ENCODE measurements at regions not wholly inside any gene's neighbourhood (a gene's known extent, or its start where the extent isn't known, plus 50 kb on each side); places are given as distances from the start of the nearest gene placed in this dataset.

GRCh38 chr18:38944446-38945024, 1378.9 kb upstream of the CELF4 start:
- Histone ChIP-seq H3K79me1 (ENCODE audit: low read depth, low read length) (no peaks in the 10 kb centered on the region), H2AFZ (ENCODE audit: low read length) (no peak overlapping the region), H4K91ac (replicated peaks; ENCODE audit: insufficient read length, low read length) (no peak overlapping the region), H3K23ac (ENCODE audit: insufficient read length) (no peak overlapping the region), H3K18ac (ENCODE audit: extremely low read depth, low read length) (no peak overlapping the region), H3K27me3 (replicated peaks in 1 of 4; ENCODE audit: control insufficient read depth in 3 of 4, extremely low read depth in 1 of 4, insufficient read depth in 3 of 4, low read length in 3 of 4) (no peaks in the 10 kb centered on the region), H3K56ac (replicated peaks; ENCODE audit: insufficient read length, low read depth, low read length) (no peak overlapping the region), H3K36me3 (ENCODE audit: control insufficient read depth in 2 of 4, insufficient read depth in 4 of 4, low read length in 3 of 4) (peaks cover 0 to 8% (median 1%) of the 10 kb centered on the region in 4 experiments; a peak in 5 of 8 replicates), H3K79me2 (ENCODE audit: control insufficient read depth in 1 of 2, insufficient read depth in 2 of 2, low read length in 2 of 2) (no peaks in the 10 kb centered on the region), H2BK5ac (ENCODE audit: low read depth, low read length) (no peak overlapping the region), H3K4ac (replicated peaks; ENCODE audit: insufficient read length, low read depth, low read length) (no peak overlapping the region), H2BK120ac (replicated peaks; ENCODE audit: low read depth, low read length) (no peak overlapping the region), H4K5ac (ENCODE audit: insufficient read length, low read depth, low read length) (no peak overlapping the region), H4K20me1 (replicated peaks in 1 of 2; ENCODE audit: control insufficient read depth in 1 of 2, insufficient read depth in 2 of 2, low read length in 2 of 2) (no peaks in the 10 kb centered on the region), H3K27ac (ENCODE audit: low read depth, low read length) (no peak overlapping the region), H3K4me3 (ENCODE audit: extremely low read depth in 1 of 4, insufficient read depth in 2 of 4, low read depth in 3 of 4, low read length in 4 of 4) (no peak overlapping the region), H3K4me2 (ENCODE audit: insufficient read depth in 1 of 2, low read depth in 2 of 2, low read length in 2 of 2) (no peak overlapping the region), H2BK20ac (ENCODE audit: low read length) (no peak overlapping the region), H3K4me1 (replicated peaks in 1 of 4; ENCODE audit: control insufficient read depth in 3 of 4, insufficient read depth in 4 of 4, low read length in 3 of 4) (no peaks in the 10 kb centered on the region), H2BK15ac (ENCODE audit: low read length) (no peak overlapping the region), H3K23me2 (ENCODE audit: low read depth, low read length) (no peaks in the 10 kb centered on the region), H2BK12ac (ENCODE audit: low read depth, low read length) (no peak overlapping the region), H3K14ac (ENCODE audit: insufficient read length) (no peak overlapping the region), H4K8ac (ENCODE audit: extremely low read depth, insufficient read depth, low read length) (no peak overlapping the region), H2AK5ac (ENCODE audit: low read depth, low read length) (no peak overlapping the region), H3K9me3 (ENCODE audit: insufficient read depth in 2 of 2, low read depth in 1 of 2, low read length in 1 of 2) (peaks cover 21 to 23% of the 10 kb centered on the region in 2 experiments), H3K9ac (replicated peaks in 1 of 4; ENCODE audit: extremely low read depth in 1 of 4, low read depth in 3 of 4, low read length in 3 of 4) (no peak overlapping the region)
- no peak for FAIRE-seq
- 82% methylated on average over 23 of the region's 28 CpGs; no CpG with 5 or more reads in 1 of the 2 experiments for WGBS, 2 experiments (ENCODE audit: extremely low coverage in 1 of 2, insufficient coverage in 1 of 2, insufficient read length in 1 of 2, insufficient replicate concordance in 2 of 2, low coverage in 1 of 2, low lambda C conversion rate in 2 of 2, missing lambda C conversion rate in 1 of 2)
- ChIA-PET POLR2A (ENCODE audit: partially characterized antibody) (no interaction called here), CTCF (ENCODE audit: partially characterized antibody) (no interaction called here)
- TF ChIP-seq HDAC6 (IDR thresholded peaks at IDR 0.05; ENCODE audit: low read depth, low read length): no peak
- no peak for TF ChIP-seq YY1 (IDR thresholded peaks at IDR 0.05; ENCODE audit: low read depth, low read length)
- TF ChIP-seq KDM5A (IDR thresholded peaks at IDR 0.05; ENCODE audit: low read length): no peak
- TF ChIP-seq KDM4A (IDR thresholded peaks at IDR 0.05; ENCODE audit: low read depth, low read length, severe bottlenecking): no peak
- no peak for TF ChIP-seq RFX5 (IDR thresholded peaks at IDR 0.05; ENCODE audit: borderline replicate concordance, low read depth, low read length)
- no peak for TF ChIP-seq POU5F1 (IDR thresholded peaks at IDR 0.05; ENCODE audit: low read depth, low read length)
- TF ChIP-seq CTCF (IDR thresholded peaks at IDR 0.05; ENCODE audit: control extremely low read depth in 1 of 3, insufficient read depth in 1 of 3, low read depth in 1 of 3, low read length in 3 of 3): no peak
- TF ChIP-seq JUN (IDR thresholded peaks at IDR 0.05; ENCODE audit: low read depth, low read length): no peak
- no peak for TF ChIP-seq NANOG (IDR thresholded peaks at IDR 0.05; ENCODE audit: insufficient read depth, low read depth, low read length, poor library complexity, severe bottlenecking)
- no peak for DNase-seq (ENCODE audit: low read depth in 1 of 2, low spot score in 2 of 2)

Measured in H1 (cell line).